ENCODE measurements at regions not wholly inside any gene's neighbourhood (a gene's known extent, or its start where the extent isn't known, plus 50 kb on each side); places are given as distances from the start of the nearest gene placed in this dataset.

DNA sequence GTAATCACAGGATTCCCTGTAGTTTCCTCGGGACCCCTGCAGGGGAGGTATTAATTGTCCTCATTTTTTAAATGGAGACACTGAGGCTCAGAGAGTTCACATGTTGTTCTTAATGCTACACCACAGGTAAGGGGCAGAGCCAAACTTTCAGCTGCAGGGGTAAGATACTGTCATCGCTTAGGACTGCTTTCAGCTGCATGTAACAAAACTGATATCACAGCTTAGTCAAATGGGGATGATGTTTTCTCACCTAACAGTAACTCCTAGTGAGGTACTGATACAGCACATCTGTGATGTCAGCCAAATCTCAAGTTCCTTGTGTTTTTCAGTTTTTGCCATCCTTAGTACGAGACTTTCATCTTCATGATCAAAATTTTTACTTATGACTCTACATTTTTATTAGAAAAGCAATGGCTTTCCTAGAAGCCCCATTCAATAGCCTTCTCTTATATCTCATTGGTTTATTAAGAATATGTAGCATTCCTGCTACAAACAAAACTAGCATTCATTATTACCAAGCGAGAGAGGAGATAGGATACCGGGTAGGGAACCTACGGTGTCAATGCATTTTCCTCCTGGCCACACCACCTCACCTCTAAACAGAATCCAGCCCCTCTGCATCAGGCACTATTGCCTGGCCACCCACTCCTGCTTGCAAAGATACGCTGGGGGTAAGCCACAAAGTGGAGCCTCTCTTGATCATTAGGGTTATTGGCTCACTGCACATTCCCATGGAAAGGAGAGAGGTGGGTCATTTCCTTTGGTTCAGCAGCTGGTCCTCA is 557.5 kb downstream of the CD83 start:
- no peak overlapping the region for H3K4me3 Mint-ChIP-seq
- DNase-seq, result no peak
- CTCF ChIA-PET, result interaction anchor here (0.6 kb wide), 1 partner anchor 283 kb away, joined by 5 read pairs; no protein-coding TSS in a partner anchor
- peak overlapping the region; percentile 47 for H3K27ac Mint-ChIP-seq
- peaks cover 12% of the 10 kb centered on the region for H3K4me1 Mint-ChIP-seq
- peaks cover 3% of the 10 kb centered on the region for H3K9me3 Mint-ChIP-seq
- no peaks in the 10 kb centered on the region for H3K27me3 Mint-ChIP-seq
- peaks cover 3% of the 10 kb centered on the region for H3K36me3 Mint-ChIP-seq (ENCODE audit: low read depth)
- POLR2A ChIA-PET, result no interaction called here

DNA sequence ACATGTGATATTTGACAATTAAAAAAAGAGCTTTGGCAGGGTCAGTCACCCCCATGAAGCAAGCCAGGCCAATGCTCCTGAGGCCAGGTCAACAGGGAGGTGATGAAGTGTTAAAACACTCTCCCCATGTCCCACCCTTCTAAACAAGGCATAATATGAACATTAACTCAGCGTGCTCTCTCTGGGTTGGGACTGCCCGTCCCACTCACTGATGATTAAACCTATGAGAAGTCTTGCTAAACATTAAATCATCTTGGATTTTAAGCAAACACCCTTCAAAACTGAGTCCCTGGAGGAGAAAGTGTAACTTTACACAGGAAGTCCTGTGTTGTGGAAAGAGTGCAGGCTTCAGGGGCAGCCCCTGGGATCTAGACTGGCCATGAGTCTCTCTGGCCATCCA is 558.5 kb downstream of the CD83 start:
- Mint-ChIP-seq H3K27ac (no peak overlapping the region), H3K27me3 (no peaks in the 10 kb centered on the region), H3K36me3 (ENCODE audit: low read depth) (peaks cover 2% of the 10 kb centered on the region), H3K4me1 (peaks cover 12% of the 10 kb centered on the region), H3K9me3 (peaks cover 3% of the 10 kb centered on the region), H3K4me3 (no peak overlapping the region)
- CTCF ChIA-PET, result no interaction called here
- POLR2A ChIA-PET, result no interaction called here
- no peak for DNase-seq

DNA sequence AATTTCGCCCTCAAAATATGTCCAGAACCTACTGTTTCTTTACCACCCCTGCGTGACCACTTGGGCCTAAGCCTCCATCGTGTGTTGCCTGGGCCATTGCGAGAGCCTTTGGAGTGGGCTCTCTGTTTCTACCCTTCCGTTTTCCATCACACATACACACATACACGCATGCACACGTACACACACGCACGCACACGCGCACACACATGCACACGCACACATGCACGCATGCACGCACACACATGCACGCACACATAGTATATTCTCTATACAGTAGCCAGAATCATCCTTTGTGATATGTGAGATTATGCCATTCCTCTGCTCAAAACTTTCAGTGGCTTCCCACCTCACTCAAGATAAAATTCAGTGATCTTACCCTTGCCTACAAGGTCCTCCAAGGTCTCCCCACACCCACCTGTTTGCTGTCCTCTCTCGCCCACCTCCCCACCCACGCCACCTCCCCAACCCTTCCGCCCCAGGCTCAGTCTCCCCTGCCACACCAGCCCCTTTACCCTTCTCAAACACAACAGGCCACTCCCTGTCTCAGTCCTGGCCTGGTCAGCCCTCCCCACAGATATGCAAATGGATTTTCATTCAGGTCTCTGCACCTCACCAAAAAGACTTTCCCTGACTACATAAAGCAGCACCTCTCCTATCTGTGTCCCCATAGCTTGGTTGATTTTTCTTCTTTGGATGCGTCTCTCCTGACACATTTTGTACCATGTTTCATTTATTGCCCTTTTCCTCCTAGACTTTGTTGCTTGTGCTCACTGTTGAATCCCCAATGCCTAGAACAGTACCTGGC is 559.6 kb downstream of the CD83 start:
- H3K9me3 Mint-ChIP-seq, result peaks cover 3% of the 10 kb centered on the region
- no peak overlapping the region for H3K4me3 Mint-ChIP-seq
- H3K27me3 Mint-ChIP-seq, result no peaks in the 10 kb centered on the region
- H3K27ac Mint-ChIP-seq, result no peak overlapping the region
- ChIA-PET CTCF (no interaction called here), POLR2A (no interaction called here)
- H3K36me3 Mint-ChIP-seq (ENCODE audit: low read depth), result no peaks in the 10 kb centered on the region
- DNase-seq, result no peak
- peaks cover 12% of the 10 kb centered on the region for H3K4me1 Mint-ChIP-seq

DNA sequence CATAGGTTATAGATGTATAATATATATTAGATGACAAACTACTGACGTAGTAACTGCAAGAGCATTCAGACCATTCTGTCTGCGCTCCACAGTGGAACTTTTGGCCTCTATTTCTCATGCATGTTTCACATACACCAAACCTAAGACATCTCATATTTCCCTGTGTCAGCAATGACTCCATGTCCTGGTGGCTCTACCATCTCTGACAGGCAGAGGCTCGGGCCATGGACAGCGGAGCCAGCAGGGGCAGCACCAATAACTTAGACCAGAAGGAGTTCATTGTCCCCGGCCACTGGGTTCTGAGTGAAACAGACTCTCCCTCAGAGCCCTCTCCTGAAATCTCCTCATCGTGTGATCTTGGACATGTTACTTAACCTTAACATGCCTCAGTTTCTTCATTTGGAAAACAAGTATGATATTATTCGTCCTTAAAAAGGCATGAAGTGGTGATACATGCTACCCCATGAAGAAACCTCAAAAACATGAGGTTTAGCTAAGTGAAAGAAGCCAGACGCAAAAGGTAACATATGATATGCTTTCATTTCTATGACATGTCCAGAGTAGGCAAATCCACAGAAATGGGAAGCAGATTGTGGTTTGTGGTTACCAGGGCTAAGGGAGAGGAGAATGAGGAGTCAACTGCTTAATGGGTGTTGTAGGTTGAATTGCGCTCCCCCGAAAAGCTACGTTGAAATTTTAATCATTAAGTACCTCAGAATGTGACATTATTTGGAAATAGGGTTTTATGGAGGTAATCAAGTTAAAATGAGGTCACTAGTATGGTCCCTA is 564.0 kb upstream of the JARID2 start:
- CTCF ChIA-PET, result interaction anchor here (0.7 kb wide), 1 partner anchor 1509 kb away, joined by 4 read pairs; no protein-coding TSS in a partner anchor
- peaks cover 3% of the 10 kb centered on the region for H3K36me3 Mint-ChIP-seq (ENCODE audit: low read depth)
- H3K4me3 Mint-ChIP-seq, result no peak overlapping the region
- H3K9me3 Mint-ChIP-seq, result peaks cover 5% of the 10 kb centered on the region
- H3K4me1 Mint-ChIP-seq, result no peaks in the 10 kb centered on the region
- DNase-seq, result no peak
- POLR2A ChIA-PET, result no interaction called here
- no peaks in the 10 kb centered on the region for H3K27me3 Mint-ChIP-seq
- H3K27ac Mint-ChIP-seq, result no peak overlapping the region

DNA sequence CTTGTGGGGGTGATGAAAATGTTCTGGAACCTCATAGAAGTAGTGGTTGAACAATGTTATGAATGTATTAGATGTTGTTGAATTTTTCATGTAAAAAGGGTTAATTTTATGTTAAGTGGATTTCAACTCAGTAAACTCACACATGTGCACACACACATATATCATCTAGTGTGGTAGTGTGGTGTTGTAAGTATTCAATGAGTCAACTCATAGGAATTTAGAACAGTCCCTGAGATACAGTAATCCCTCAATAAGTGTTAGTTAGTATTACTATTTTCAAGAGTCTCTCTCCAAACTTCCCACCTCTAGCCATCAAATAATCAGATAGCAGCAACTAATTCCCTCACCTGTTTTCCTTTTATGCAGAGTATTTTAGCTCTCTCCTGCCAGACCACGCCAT is 563.1 kb upstream of the JARID2 start:
- no peak for DNase-seq
- POLR2A ChIA-PET, result no interaction called here

DNA sequence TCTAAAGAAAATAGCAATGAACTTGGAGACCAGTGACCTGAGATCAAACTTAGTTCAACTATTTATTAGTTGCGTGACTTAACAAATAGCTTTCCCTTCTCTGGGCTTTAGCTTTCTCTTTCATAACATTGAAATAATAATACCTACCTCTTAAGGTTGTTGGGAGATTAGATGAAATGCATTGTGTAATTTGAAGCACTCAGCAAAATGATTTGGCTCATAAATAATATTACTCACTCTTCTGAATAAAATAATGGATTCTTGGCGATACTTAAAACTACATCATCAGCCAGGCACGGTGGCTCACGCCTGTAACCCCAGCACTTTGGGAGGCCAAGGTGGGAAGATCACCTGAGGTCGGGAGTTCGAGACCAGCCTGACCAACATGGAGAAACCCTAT is 556.2 kb upstream of the JARID2 start:
- CTCF ChIA-PET, result no interaction called here
- H3K27me3 Mint-ChIP-seq, result no peaks in the 10 kb centered on the region
- no peak overlapping the region for H3K4me3 Mint-ChIP-seq
- H3K9me3 Mint-ChIP-seq, result no peaks in the 10 kb centered on the region
- no peak for DNase-seq
- H3K4me1 Mint-ChIP-seq, result no peaks in the 10 kb centered on the region
- POLR2A ChIA-PET, result no interaction called here
- H3K36me3 Mint-ChIP-seq (ENCODE audit: low read depth), result no peaks in the 10 kb centered on the region
- no peak overlapping the region for H3K27ac Mint-ChIP-seq

More for the DNA sequence above, 563.1 kb upstream of the JARID2 start:
- CTCF ChIA-PET, result no interaction called here
- Mint-ChIP-seq H3K27me3 (no peaks in the 10 kb centered on the region), H3K9me3 (peaks cover 4% of the 10 kb centered on the region), H3K27ac (no peak overlapping the region), H3K4me1 (no peaks in the 10 kb centered on the region), H3K4me3 (no peak overlapping the region), H3K36me3 (ENCODE audit: low read depth) (peaks cover 3% of the 10 kb centered on the region)

DNA sequence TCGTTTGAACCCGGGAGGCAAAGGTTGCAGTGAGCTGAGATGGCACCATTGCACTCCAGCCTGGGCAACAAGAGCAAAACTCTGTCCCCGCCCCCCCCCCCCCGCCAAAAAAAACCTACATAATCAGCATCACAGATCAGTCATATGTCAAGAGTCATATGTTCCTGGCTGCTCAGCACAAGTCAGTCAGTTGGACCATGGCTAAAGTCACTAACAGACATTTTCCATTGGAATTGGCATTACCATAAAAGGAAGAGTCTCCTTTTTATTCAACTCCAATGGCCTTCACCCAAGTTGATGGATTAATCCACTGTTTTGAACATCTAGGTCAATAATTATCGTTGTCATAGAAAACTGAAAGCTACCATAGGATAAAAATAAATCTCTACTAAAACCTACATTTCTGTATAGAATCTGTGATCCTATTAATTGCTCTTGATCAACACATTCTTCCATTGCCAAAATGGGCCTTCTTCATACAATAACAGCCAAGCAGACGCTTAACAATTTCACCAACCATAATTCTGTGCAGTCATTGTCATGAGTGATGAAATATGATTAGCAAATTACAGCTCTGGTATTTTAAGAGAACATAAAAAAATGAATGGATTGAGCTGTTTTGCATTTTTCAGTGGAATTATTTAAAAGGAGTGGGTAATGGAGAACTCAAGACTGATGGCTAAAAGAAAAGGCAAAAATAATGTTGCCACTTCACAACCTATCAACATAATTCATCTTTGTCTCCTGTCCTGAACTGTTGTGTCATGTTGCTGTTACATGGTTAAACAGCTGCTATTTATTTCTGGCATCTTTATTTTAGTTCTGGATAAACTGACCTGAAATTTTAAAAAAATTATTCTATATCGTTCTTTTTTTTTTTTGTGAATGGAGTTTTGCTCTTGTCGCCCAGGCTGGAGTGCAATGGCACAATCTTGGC is 555.5 kb upstream of the JARID2 start:
- POLR2A ChIA-PET, result no interaction called here
- Mint-ChIP-seq H3K4me3 (no peak overlapping the region), H3K27me3 (no peaks in the 10 kb centered on the region), H3K9me3 (no peaks in the 10 kb centered on the region), H3K36me3 (ENCODE audit: low read depth) (no peaks in the 10 kb centered on the region), H3K27ac (no peak overlapping the region), H3K4me1 (no peaks in the 10 kb centered on the region)
- no peak for DNase-seq
- CTCF ChIA-PET, result no interaction called here

DNA sequence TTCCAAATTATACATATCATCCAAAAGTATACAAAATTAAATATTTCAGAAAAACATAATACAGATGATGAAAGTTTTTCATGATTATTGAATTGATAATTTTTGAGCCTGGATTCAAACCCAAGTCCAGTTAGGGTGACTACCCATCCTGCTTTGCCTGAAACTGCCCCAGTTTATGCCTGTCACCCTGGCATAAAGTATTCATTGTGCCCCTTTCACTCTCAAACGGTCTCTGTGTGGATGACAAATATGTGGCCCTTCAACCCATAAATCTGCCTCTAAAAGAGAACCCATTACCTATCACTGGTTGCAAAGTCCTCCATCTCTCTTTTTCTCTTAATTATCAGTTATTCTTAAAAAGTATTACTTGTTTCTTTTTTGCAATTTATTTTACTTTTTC is 553.7 kb upstream of the JARID2 start:
- Mint-ChIP-seq H3K9me3 (no peaks in the 10 kb centered on the region), H3K27me3 (no peaks in the 10 kb centered on the region), H3K4me3 (no peak overlapping the region), H3K36me3 (ENCODE audit: low read depth) (no peaks in the 10 kb centered on the region), H3K4me1 (no peaks in the 10 kb centered on the region), H3K27ac (no peak overlapping the region)
- no peak for DNase-seq
- ChIA-PET CTCF (no interaction called here), POLR2A (no interaction called here)

DNA sequence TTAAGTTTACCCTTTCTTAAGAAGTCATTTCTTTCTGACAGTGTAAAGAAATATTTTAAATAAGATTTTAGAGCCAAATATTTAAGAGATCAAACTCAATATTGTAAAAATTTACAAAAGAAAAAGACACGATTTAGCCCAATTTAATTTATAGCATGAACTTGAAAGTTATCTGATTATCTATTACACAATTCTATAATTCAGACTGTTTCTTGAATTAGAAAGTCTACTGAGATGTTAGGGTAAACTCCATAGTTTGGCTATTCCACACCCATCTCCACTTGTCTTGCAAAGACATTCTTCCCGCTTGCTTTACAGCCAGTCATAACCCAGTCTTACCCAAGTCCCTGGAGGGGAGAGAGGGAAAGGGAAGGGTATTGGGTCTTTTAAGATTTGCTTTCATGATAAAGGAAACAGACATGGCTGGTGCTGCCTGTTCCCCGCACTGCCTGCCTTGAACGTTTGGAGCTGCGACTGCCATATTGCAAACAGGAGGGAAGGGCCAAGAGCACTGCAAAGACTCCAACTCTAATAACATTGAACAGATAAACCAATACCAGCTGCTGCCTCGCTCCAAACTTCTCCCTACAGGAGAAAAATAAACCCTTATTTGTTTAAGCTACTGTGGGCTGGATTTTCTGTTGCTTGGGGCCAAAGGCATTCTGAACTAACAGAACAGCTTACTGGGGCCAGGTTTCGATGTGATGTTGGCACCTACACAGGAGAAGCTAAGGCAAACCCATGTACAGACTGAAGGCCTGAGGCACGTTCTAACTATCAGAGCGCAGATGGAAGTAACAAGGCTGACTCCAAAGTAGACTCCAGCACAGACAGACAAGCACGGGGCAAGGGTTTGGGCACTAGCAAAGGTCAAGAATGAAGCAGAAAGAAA is 552.3 kb upstream of the JARID2 start:
- H3K27me3 Mint-ChIP-seq, result no peaks in the 10 kb centered on the region
- no peaks in the 10 kb centered on the region for H3K4me1 Mint-ChIP-seq
- DNase-seq, result no peak
- ChIA-PET CTCF (no interaction called here), POLR2A (no interaction called here)
- H3K4me3 Mint-ChIP-seq, result no peak overlapping the region
- H3K27ac Mint-ChIP-seq, result no peak overlapping the region
- no peaks in the 10 kb centered on the region for H3K36me3 Mint-ChIP-seq (ENCODE audit: low read depth)
- no peaks in the 10 kb centered on the region for H3K9me3 Mint-ChIP-seq

DNA sequence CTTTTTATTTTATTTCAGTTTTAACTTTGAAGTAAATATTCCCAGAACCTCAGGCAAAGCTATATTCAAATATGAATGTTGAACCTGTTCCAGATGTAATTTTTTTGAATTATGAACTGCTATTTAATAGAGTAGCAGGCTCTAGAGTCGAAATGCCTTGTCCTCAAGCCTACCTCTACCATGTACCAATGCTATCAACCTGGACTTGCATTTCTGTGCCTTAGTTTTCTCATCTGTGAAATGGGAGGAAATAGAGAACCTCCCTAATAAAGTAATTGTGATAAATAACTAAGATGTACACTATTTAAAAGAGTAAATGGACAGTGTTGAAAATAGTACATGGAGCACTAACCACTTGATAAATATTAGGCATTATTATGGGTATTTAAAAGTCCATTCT is 551.6 kb upstream of the JARID2 start:
- Mint-ChIP-seq H3K27me3 (no peaks in the 10 kb centered on the region), H3K9me3 (no peaks in the 10 kb centered on the region), H3K36me3 (ENCODE audit: low read depth) (no peaks in the 10 kb centered on the region), H3K27ac (no peak overlapping the region), H3K4me1 (no peaks in the 10 kb centered on the region), H3K4me3 (no peak overlapping the region)
- no peak for DNase-seq
- POLR2A ChIA-PET, result no interaction called here
- CTCF ChIA-PET, result no interaction called here

DNA sequence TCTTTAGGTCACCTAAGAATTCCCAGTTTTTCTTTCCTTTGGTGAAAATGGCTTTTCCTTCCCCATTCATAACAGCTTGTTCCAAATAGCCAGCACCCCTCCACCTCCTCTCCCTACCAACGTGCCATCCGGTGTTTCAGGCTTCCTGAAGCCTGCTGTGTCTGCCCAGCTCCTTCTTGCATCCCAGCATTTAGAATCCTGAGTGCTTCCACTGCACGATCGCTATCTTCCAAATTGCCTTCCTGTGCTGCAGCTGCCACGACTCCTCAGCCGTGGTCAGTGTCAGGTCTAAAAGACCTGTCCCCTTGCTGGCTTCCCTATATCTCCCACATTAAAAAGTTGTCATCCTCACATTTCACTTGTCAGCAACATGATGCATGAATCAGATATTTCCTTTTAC is 550.3 kb upstream of the JARID2 start:
- no peaks in the 10 kb centered on the region for H3K4me1 Mint-ChIP-seq
- no peak overlapping the region for H3K4me3 Mint-ChIP-seq
- ChIA-PET CTCF (no interaction called here), POLR2A (no interaction called here)
- H3K27me3 Mint-ChIP-seq, result no peaks in the 10 kb centered on the region
- H3K9me3 Mint-ChIP-seq, result peaks cover 9% of the 10 kb centered on the region
- DNase-seq, result no peak
- H3K27ac Mint-ChIP-seq, result no peak overlapping the region
- peaks cover 3% of the 10 kb centered on the region for H3K36me3 Mint-ChIP-seq (ENCODE audit: low read depth)

DNA sequence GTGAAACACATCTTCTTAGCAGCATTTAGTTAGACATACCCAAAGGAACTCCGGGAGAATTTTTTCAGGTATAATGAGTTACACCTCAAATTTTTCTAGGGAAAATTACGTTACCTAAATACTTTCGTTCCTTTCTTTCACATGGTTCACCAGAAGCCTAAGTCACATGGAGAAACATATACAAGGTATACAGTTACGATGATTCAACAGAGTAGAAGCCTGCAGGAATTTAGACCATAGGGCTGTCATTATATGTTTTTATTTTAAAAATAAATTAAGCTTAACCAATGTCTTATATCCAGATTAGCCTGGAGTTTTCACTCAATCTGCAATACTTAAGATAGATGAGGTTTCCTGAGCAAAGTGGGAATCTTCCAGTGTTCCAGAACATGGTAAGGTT is 549.5 kb upstream of the JARID2 start:
- Mint-ChIP-seq H3K27ac (no peak overlapping the region), H3K4me3 (no peak overlapping the region), H3K4me1 (no peaks in the 10 kb centered on the region), H3K36me3 (ENCODE audit: low read depth) (peaks cover 3% of the 10 kb centered on the region), H3K27me3 (no peaks in the 10 kb centered on the region), H3K9me3 (peaks cover 9% of the 10 kb centered on the region)
- CTCF ChIA-PET, result interaction anchor here (0.6 kb wide), 1 partner anchor 580 kb away, joined by 4 read pairs; no protein-coding TSS in a partner anchor
- POLR2A ChIA-PET, result interaction anchor here (0.7 kb wide), 1 partner anchor 17 kb away, joined by 3 read pairs; no protein-coding TSS in a partner anchor
- DNase-seq, result no peak

Data from activated CD4-positive, alpha-beta memory T cell treated with anti-CD3 and anti-CD28 coated beads, Interleukin-2, amount 10 ng/mL, durations not matched to agents 7 days and 5 days (primary cell).